ENCODE measurements at regions not wholly inside any gene's neighbourhood (a gene's known extent, or its start where the extent isn't known, plus 50 kb on each side); places are given as distances from the start of the nearest gene placed in this dataset.
"Not testable (repeated sequence)": the region's sequence is repeated elsewhere in the genome, so short reads cannot be mapped to it uniquely, and the experiment has no call there.

GRCh38 chr3:95338446-95338845 is 1275.6 kb downstream of the NSUN3 start:
- no peak for TF ChIP-seq POLR2A (IDR thresholded peaks at IDR 0.05)
- Histone ChIP-seq H3K4me1 (replicated peaks in 1 of 2) (no peaks in the 10 kb centered on the region), H3K36me3 (replicated peaks in 1 of 2) (no peaks in the 10 kb centered on the region), H3K4me3 (no peak overlapping the region), H3K9me3 (replicated peaks in 1 of 3) (no peaks in the 10 kb centered on the region), H3K27me3 (no peaks in the 10 kb centered on the region), H3K27ac (no peak overlapping the region)
- WGBS, 4 donors: 68 to 80% (median 75%) methylated on average over 1 of the region's 1 CpG
- no peak for DNase-seq
- intact Hi-C loops (cut with DNase I): no loop called here

- Histone ChIP-seq H3K9me3 (replicated peaks in 1 of 3) (no peaks in the 10 kb centered on the region), H3K4me3 (no peak overlapping the region), H3K36me3 (replicated peaks in 1 of 2) (no peaks in the 10 kb centered on the region), H3K27ac (no peak overlapping the region), H3K4me1 (replicated peaks in 1 of 2) (no peaks in the 10 kb centered on the region), H3K27me3 (no peaks in the 10 kb centered on the region)
- intact Hi-C loops (cut with DNase I): no loop called here
- no peak for DNase-seq
- 68 to 78% (median 73%) methylated on average over 8 of the region's 8 CpGs for WGBS, 4 donors
- no peak for TF ChIP-seq POLR2A (IDR thresholded peaks at IDR 0.05)
- no peak for TF ChIP-seq CTCF (IDR thresholded peaks at IDR 0.05)
Measured at GRCh38 chr3:95341314-95341713, 1278.5 kb downstream of the NSUN3 start.

GRCh38 chr3:95343228-95343627 is 1280.4 kb downstream of the NSUN3 start:
- no peak overlapping the region for H3K4me3 ChIP-seq
- intact Hi-C loops (cut with DNase I): no loop called here
- H3K27ac ChIP-seq: no peak overlapping the region
- 51 to 57% (median 53%) methylated on average over 4 of the region's 4 CpGs for WGBS, 4 donors
- H3K4me1 ChIP-seq (replicated peaks in 1 of 2): no peaks in the 10 kb centered on the region
- peaks cover 0 to 7% (median 0%) of the 10 kb centered on the region in 3 donors for H3K9me3 ChIP-seq (replicated peaks in 1 of 3)
- DNase-seq: no peak
- no peaks in the 10 kb centered on the region for H3K36me3 ChIP-seq (replicated peaks in 1 of 2)
- no peaks in the 10 kb centered on the region for H3K27me3 ChIP-seq
- no peak for TF ChIP-seq CTCF (IDR thresholded peaks at IDR 0.05)
- TF ChIP-seq POLR2A (IDR thresholded peaks at IDR 0.05): no peak

GRCh38 chr3:95343767-95344166 is 1280.9 kb downstream of the NSUN3 start:
- Histone ChIP-seq H3K36me3 (replicated peaks in 1 of 2) (no peaks in the 10 kb centered on the region), H3K27me3 (no peaks in the 10 kb centered on the region), H3K27ac (no peak overlapping the region), H3K4me1 (replicated peaks in 1 of 2) (no peaks in the 10 kb centered on the region), H3K4me3 (no peak overlapping the region), H3K9me3 (replicated peaks in 1 of 3) (peaks cover 0 to 7% (median 0%) of the 10 kb centered on the region in 3 donors)
- TF ChIP-seq CTCF (IDR thresholded peaks at IDR 0.05): no peak
- no peak for TF ChIP-seq POLR2A (IDR thresholded peaks at IDR 0.05)
- DNase-seq: no peak
- intact Hi-C loops (cut with DNase I): no loop called here
- 67 to 80% (median 75%) methylated on average over 1 of the region's 1 CpG for WGBS, 4 donors

GRCh38 chr3:95347936-95348335 is 1285.1 kb downstream of the NSUN3 start:
- H3K4me3 ChIP-seq; H3K27me3 ChIP-seq; H3K4me1 ChIP-seq (replicated peaks in 1 of 2); DNase-seq; H3K9me3 ChIP-seq (replicated peaks in 1 of 3); H3K27ac ChIP-seq; H3K36me3 ChIP-seq (replicated peaks in 1 of 2); intact Hi-C loops (cut with DNase I): not testable (repeated sequence)
- WGBS, 4 donors: 59 to 68% (median 65%) methylated on average over 4 of the region's 4 CpGs
